Thyroid gland (tissue), 4 donors: ENCODE measurements at regions not wholly inside any gene's neighbourhood (a gene's known extent, or its start where the extent isn't known, plus 50 kb on each side); places are given as distances from the start of the nearest gene placed in this dataset.

Source experiments
- DNase-seq, 2 donors: peaks; one replicate each; pipeline ENCODE4 v3.0.0-alpha.2; 2019
- H3K27ac ChIP-seq, 3 donors: fragments of 200-600 bp; sonication (generic); 1 replicate in 2 of 3; 2 replicates in 1 of 3; pipeline ENCODE4 v1.5.1; 2016 to 2019; ENCODE audit warnings: mild to moderate bottlenecking in 1 of 3, moderate library complexity in 1 of 3
- H3K27me3 ChIP-seq: fragments of 200-600 bp; sonication (generic); one replicate; pipeline ENCODE4 v1.5.1; 2019
- H3K36me3 ChIP-seq, 2 donors: fragments of 200-600 bp; sonication (generic); one replicate each; pipeline ENCODE4 v1.5.1; 2016 to 2019
- H3K4me1 ChIP-seq, 2 donors: fragments of 200-600 bp; sonication (generic); one replicate each; pipeline ENCODE4 v1.5.1; 2017 to 2019
- H3K4me3 ChIP-seq, 3 donors: fragments of 200-600 bp; sonication (generic); replicated peaks in 1 of 3; 1 replicate in 2 of 3; 2 replicates in 1 of 3; pipeline ENCODE4 v1.5.1; 2016; ENCODE audit warnings: mild to moderate bottlenecking in 1 of 3
- H3K9me3 ChIP-seq: fragments of 200-600 bp; sonication (generic); one replicate; pipeline ENCODE4 v1.5.1; 2017
- POLR2A ChIP-seq, 2 donors: fragments of 450-650 bp; IDR thresholded peaks; one replicate each; pipeline ENCODE4 v1.6.1; 2017; ENCODE audit warnings: antibody characterized with exemption in 2 of 2, mild to moderate bottlenecking in 2 of 2, moderate library complexity in 1 of 2
- WGBS, 2 donors: methylation state at CpG; one replicate each; pipeline ENCODE4 v1.1.5; 2017; 5-methylcytosine and 5-hydroxymethylcytosine counted together
- intact Hi-C: fragments of 100-400 bp; cut with DNase I; formaldehyde crosslinking; loops from one replicate; pipeline ENCODE4 v1.15.1; 2023
- TF ChIP-seq, protein P1 (sequence below), 6 experiments: fragments of 200-600 bp in 3 of 6; fragments of 450-650 bp in 3 of 6; sonication (generic) in 3 of 6; IDR thresholded peaks; one replicate each; pipeline ENCODE4 v1.5.1; 2016 to 2019; ENCODE audit warnings: antibody characterized with exemption in 6 of 6, mild to moderate bottlenecking in 2 of 6, inconsistent platforms in 1 of 6, moderate library complexity in 1 of 6

DNA sequence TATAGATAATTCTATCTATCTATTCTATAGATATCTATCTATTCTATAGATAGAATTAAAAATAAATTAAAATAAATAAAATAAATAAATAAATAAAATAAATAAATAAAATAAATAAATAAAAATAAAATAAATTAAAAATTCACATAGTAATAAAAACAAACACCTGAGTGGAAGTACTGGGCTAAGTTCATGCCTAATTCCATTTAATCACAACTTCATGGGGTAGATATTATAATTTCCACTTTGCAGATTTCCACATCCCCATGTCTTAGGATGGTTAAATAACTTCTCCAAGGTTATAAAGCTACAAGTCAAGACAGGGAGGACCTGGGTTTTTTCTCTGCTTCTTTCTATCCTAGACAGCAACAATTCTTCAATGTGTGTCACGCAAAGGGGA lies 261.4 kb upstream of the MEX3C start:
- Histone ChIP-seq H3K27me3 (no peaks in the 10 kb centered on the region), H3K27ac (no peak overlapping the region), H3K36me3 (no peaks in the 10 kb centered on the region), H3K4me1 (no peaks in the 10 kb centered on the region), H3K4me3 (no peak overlapping the region), H3K9me3 (no peaks in the 10 kb centered on the region)
- intact Hi-C loops = no loop called here
- 93 to 98% methylated on average over 1 of the region's 1 CpG for WGBS, 2 donors
- TF ChIP-seq, protein P1, sequence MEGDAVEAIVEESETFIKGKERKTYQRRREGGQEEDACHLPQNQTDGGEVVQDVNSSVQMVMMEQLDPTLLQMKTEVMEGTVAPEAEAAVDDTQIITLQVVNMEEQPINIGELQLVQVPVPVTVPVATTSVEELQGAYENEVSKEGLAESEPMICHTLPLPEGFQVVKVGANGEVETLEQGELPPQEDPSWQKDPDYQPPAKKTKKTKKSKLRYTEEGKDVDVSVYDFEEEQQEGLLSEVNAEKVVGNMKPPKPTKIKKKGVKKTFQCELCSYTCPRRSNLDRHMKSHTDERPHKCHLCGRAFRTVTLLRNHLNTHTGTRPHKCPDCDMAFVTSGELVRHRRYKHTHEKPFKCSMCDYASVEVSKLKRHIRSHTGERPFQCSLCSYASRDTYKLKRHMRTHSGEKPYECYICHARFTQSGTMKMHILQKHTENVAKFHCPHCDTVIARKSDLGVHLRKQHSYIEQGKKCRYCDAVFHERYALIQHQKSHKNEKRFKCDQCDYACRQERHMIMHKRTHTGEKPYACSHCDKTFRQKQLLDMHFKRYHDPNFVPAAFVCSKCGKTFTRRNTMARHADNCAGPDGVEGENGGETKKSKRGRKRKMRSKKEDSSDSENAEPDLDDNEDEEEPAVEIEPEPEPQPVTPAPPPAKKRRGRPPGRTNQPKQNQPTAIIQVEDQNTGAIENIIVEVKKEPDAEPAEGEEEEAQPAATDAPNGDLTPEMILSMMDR (IDR thresholded peaks at IDR 0.05) = no peak
- TF ChIP-seq POLR2A (IDR thresholded peaks at IDR 0.05) = no peak
- no peak for DNase-seq

DNA sequence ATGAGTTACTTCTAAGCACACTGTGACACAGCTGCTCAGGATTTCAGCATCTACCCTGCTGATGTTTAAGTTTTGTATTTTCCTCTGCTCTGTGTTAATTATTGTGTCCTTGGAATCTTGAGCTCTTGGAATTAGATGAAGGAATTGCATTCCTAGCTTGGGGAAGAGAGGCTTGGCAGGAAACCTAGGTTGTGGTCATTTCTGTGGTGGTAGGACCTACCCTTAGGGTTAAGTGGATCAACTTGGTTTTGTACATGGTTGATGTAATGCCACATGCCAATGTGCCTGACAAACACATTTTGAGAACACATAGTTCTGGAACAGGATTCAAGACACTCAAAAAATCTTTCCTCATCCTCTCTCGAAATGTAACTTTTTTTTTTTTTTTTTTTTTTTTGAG lies 264.5 kb upstream of the MEX3C start:
- Histone ChIP-seq H3K27me3 (no peaks in the 10 kb centered on the region), H3K4me1 (no peaks in the 10 kb centered on the region), H3K36me3 (no peaks in the 10 kb centered on the region), H3K27ac (no peak overlapping the region), H3K9me3 (no peaks in the 10 kb centered on the region), H3K4me3 (no peak overlapping the region)
- WGBS, 2 donors = 78 to 86% methylated on average over 1 of the region's 1 CpG
- no peak for TF ChIP-seq POLR2A (IDR thresholded peaks at IDR 0.05)
- TF ChIP-seq, protein P1 (IDR thresholded peaks at IDR 0.05) = no peak
- intact Hi-C loops = no loop called here
- DNase-seq = no peak

DNA sequence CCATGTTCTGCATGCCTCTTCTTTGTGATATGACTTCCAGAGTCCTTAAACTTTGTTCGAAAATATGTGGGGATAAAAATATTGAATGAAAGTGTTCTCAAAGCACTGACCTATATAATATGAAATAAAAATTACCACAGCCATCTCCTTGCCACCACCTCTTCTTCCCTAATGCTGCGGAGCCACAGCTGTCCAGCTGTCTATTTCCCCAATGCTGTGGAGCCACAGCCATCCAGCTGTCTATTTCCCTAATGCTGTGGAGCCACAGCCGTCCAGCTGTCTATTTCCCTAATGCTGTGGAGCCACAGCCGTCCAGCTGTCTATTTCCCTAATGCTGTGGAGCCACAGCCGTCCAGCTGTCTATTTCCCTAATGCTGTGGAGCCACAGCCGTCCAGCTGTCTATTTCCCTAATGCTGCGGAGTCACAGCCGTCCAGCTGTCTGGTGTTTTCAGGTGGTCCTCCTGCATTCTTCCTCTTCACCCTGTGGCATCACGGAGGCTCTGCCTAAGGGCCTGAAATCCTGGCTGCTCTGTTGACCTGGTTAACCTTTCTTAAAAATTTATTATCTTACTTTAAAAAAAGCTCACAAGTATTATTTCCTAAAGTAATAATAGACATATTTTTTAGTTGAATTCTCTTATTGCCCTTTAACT lies 266.1 kb upstream of the MEX3C start:
- Histone ChIP-seq H3K27ac (no peak overlapping the region), H3K36me3 (no peaks in the 10 kb centered on the region), H3K27me3 (no peaks in the 10 kb centered on the region), H3K4me1 (no peaks in the 10 kb centered on the region), H3K4me3 (no peak overlapping the region), H3K9me3 (no peaks in the 10 kb centered on the region)
- TF ChIP-seq, protein P1 (IDR thresholded peaks at IDR 0.05) = no peak
- TF ChIP-seq POLR2A (IDR thresholded peaks at IDR 0.05) = no peak
- WGBS, 2 donors = 83 to 91% methylated on average over 9 of the region's 9 CpGs
- intact Hi-C loops = no loop called here
- DNase-seq = no peak

DNA sequence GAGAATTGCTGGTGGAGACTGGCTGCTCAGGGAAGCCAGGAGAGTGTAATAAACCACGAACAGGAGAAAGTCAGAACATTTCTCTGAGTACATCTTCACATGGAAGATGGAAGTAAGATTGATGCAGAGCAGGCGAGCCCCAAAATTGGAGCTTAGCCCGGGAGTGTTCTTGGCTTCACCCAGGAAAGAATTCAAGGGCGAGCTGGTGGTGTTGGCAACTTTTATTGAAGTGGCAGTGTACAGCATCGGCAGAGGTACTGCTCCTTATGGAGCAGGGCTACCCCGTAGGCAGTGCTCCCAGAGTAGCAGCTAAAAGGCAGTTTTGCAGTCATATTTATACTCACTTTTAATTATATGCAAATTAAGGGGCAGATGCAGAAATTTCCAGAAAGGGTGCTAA lies 281.4 kb upstream of the MEX3C start:
- no peaks in the 10 kb centered on the region for H3K9me3 ChIP-seq
- intact Hi-C loops = no loop called here
- no peaks in the 10 kb centered on the region for H3K4me1 ChIP-seq
- H3K36me3 ChIP-seq = no peaks in the 10 kb centered on the region
- no peak for TF ChIP-seq POLR2A (IDR thresholded peaks at IDR 0.05)
- TF ChIP-seq, protein P1 (IDR thresholded peaks at IDR 0.05) = no peak
- H3K27ac ChIP-seq = no peak overlapping the region
- no peak for DNase-seq
- no peaks in the 10 kb centered on the region for H3K27me3 ChIP-seq
- 87 to 90% methylated on average over 6 of the region's 6 CpGs for WGBS, 2 donors
- H3K4me3 ChIP-seq = no peak overlapping the region

DNA sequence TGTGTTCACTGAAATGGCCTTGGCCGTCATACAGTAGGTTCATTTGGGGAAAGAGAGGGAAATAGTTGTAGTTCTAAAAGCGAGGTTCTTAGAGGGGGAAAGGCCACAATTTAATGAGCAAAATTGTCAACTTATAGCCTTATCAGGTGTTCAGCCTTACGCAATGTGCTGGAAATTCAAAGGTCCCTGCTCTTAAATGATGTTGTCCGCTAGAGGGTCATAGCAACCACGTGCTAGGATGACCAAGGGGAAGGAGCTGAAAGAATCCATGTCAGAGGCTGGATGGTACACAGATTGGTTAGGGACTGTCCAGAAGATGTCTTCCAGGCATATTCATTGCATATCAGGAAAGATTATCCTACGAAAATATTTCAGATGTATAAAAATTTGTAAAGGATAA lies 282.3 kb upstream of the MEX3C start:
- no peaks in the 10 kb centered on the region for H3K36me3 ChIP-seq
- no peaks in the 10 kb centered on the region for H3K9me3 ChIP-seq
- DNase-seq = no peak
- H3K4me3 ChIP-seq = no peak overlapping the region
- WGBS, 2 donors = 87 to 90% methylated on average over 6 of the region's 6 CpGs
- H3K27me3 ChIP-seq = no peaks in the 10 kb centered on the region
- no peaks in the 10 kb centered on the region for H3K4me1 ChIP-seq
- intact Hi-C loops = no loop called here
- H3K27ac ChIP-seq = no peak overlapping the region
- TF ChIP-seq, protein P1 (IDR thresholded peaks at IDR 0.05) = no peak
- TF ChIP-seq POLR2A (IDR thresholded peaks at IDR 0.05) = no peak
